ENCODE measurements at regions not wholly inside any gene's neighbourhood (a gene's known extent, or its start where the extent isn't known, plus 50 kb on each side); places are given as distances from the start of the nearest gene placed in this dataset.

DNA sequence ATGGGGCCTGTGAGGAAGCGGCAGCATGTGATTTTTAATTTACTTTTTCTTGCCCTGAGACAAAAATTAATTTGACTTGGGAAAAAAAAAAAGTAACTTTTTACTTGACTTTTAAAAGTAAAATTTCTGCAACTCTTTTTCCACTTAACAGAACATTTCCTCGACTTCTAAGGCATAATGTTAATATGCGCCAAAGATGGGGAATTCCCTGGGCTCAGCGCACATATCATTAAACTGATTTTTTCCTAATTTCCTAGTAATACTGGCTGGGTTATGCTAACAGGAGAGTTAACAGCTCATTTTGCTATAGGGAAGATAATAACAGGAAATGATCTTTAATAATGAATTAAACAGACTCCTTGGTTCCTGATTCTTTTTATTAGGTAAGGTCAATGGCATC lies 120.6 kb upstream of the CDH5 start:
- Histone ChIP-seq H3K79me2 (ENCODE audit: insufficient read depth, low read length) (no peaks in the 10 kb centered on the region), H3K27me3 (ENCODE audit: control insufficient read depth in 1 of 2, insufficient read depth in 2 of 2, low read length in 2 of 2) (peaks cover 2 to 55% of the 10 kb centered on the region in 2 experiments; a peak in 4 of 5 replicates), H3K4me1 (ENCODE audit: insufficient read depth, low read length) (no peaks in the 10 kb centered on the region), H3K9ac (ENCODE audit: insufficient read depth, low read depth, low read length) (no peak overlapping the region), H3K4me2 (ENCODE audit: low read depth, low read length) (no peak overlapping the region), H2AFZ (ENCODE audit: low read length) (no peak overlapping the region), H3K9me3 (ENCODE audit: low read length) (no peaks in the 10 kb centered on the region), H3K27ac (ENCODE audit: extremely low read length, insufficient read depth, low read length) (no peak overlapping the region), H3K4me3 (replicated peaks in 1 of 3; ENCODE audit: insufficient read depth in 1 of 3, low read depth in 2 of 3, low read length in 3 of 3) (no peak overlapping the region), H3K36me3 (replicated peaks in 1 of 2; ENCODE audit: control insufficient read depth in 1 of 2, insufficient read depth in 2 of 2, low read length in 2 of 2) (no peaks in the 10 kb centered on the region), H4K20me1 (ENCODE audit: insufficient read depth, low read length) (no peaks in the 10 kb centered on the region)
- no peak for TF ChIP-seq MLLT10 (CRISPR knock-in tag; IDR thresholded peaks at IDR 0.05)
- TF ChIP-seq ZSCAN9 (CRISPR knock-in tag; IDR thresholded peaks at IDR 0.05; ENCODE audit: borderline replicate concordance): no peak
- no peak for TF ChIP-seq ARNTL (CRISPR knock-in tag; IDR thresholded peaks at IDR 0.05)
- TF ChIP-seq CBFB (CRISPR knock-in tag; IDR thresholded peaks at IDR 0.05): no peak
- TF ChIP-seq ZNF501 (CRISPR knock-in tag; IDR thresholded peaks at IDR 0.05): no peak
- TF ChIP-seq, protein P1, sequence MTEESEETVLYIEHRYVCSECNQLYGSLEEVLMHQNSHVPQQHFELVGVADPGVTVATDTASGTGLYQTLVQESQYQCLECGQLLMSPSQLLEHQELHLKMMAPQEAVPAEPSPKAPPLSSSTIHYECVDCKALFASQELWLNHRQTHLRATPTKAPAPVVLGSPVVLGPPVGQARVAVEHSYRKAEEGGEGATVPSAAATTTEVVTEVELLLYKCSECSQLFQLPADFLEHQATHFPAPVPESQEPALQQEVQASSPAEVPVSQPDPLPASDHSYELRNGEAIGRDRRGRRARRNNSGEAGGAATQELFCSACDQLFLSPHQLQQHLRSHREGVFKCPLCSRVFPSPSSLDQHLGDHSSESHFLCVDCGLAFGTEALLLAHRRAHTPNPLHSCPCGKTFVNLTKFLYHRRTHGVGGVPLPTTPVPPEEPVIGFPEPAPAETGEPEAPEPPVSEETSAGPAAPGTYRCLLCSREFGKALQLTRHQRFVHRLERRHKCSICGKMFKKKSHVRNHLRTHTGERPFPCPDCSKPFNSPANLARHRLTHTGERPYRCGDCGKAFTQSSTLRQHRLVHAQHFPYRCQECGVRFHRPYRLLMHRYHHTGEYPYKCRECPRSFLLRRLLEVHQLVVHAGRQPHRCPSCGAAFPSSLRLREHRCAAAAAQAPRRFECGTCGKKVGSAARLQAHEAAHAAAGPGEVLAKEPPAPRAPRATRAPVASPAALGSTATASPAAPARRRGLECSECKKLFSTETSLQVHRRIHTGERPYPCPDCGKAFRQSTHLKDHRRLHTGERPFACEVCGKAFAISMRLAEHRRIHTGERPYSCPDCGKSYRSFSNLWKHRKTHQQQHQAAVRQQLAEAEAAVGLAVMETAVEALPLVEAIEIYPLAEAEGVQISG (CRISPR knock-in tag; IDR thresholded peaks at IDR 0.05): no peak
- TF ChIP-seq, protein P2, sequence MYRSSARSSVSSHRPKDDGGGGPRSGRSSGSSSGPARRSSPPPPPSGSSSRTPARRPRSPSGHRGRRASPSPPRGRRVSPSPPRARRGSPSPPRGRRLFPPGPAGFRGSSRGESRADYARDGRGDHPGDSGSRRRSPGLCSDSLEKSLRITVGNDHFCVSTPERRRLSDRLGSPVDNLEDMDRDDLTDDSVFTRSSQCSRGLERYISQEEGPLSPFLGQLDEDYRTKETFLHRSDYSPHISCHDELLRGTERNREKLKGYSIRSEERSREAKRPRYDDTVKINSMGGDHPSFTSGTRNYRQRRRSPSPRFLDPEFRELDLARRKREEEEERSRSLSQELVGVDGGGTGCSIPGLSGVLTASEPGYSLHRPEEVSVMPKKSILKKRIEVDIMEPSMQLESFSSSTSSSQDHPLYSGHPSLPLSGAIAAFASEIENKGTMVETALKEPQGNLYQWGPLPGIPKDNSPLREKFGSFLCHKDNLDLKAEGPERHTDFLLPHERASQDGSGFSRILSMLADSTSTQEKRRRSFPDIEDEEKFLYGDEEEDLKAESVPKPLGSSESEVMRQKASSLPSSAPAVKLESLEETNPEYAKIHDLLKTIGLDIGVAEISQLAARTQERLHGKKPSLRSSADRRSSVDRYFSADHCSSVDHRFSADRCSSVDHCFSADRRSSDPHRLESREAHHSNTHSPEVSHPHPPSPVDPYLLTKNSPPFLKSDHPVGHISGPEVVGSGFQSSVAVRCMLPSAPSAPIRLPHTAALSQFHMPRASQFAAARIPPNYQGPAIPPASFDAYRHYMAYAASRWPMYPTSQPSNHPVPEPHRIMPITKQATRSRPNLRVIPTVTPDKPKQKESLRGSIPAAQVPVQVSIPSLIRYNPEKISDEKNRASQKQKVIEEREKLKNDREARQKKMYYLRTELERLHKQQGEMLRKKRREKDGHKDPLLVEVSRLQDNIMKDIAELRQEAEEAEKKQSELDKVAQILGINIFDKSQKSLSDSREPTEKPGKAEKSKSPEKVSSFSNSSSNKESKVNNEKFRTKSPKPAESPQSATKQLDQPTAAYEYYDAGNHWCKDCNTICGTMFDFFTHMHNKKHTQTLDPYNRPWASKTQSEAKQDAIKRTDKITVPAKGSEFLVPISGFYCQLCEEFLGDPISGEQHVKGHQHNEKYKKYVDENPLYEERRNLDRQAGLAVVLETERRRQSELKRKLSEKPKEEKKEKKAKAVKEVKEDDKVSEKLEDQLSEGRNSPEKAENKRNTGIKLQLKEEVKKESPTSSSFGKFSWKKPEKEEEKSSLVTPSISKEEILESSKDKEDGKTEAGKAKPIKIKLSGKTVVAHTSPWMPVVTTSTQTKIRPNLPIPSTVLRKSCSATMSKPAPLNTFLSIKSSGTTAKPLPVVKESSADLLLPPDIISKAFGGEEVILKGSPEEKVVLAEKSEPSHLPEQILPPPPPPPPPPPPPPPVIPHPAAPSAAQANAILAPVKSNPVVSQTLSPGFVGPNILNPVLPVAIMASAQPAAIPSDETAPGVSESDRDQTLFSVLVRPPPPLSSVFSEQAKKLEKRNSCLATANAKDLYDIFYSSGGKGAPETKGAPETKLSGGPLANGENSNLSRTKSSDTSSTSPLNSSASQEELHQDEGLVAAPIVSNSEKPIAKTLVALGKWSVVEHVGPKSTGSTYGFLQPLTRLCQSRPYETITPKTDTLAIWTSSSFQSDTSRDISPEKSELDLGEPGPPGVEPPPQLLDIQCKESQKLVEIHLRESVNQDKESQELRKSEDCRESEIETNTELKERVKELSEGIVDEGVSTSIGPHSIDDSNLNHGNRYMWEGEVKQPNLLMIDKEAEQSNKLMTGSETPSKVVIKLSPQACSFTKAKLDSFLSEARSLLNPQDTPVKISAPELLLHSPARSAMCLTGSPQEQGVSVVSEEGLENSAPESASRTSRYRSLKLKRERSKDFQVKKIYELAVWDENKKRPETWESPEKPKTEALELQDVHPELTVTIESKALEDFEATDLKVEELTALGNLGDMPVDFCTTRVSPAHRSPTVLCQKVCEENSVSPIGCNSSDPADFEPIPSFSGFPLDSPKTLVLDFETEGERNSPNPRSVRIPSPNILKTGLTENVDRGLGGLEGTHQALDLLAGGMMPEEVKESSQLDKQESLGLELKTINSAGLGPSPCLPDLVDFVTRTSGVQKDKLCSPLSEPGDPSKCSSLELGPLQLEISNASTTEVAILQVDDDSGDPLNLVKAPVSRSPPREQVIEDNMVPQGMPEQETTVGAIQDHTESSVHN (CRISPR knock-in tag; IDR thresholded peaks at IDR 0.05): no peak
- TF ChIP-seq IRX3 (CRISPR knock-in tag; IDR thresholded peaks at IDR 0.05; ENCODE audit: borderline replicate concordance, low read depth): no peak
- intact Hi-C loops (cut with micrococcal nuclease; ENCODE audit: unreplicated experiment) (no loop called here), in situ Hi-C loops (cut with HindIII; ENCODE audit: extremely low pct_ligation_motif_present, low pct_unique_long_range_greater_than_20kb) (no loop called here)
- no peak for DNase-seq (ENCODE audit: low spot score)
- POLR2A ChIA-PET: no interaction called here
- no TSS peak for BruUV-seq (replicated peaks)
- CTCF ChIA-PET (ENCODE audit: low intra/inter-chr PET ratio, low total read pairs): no interaction called here
- ATAC-seq: no peak
- WGBS (ENCODE audit: low lambda C conversion rate): 51% methylated on average over 4 of the region's 4 CpGs
- FAIRE-seq: no peak
